HAP-1 (cell line): ENCODE measurements at regions not wholly inside any gene's neighbourhood (a gene's known extent, or its start where the extent isn't known, plus 50 kb on each side); places are given as distances from the start of the nearest gene placed in this dataset.

Experiments used
- DNase-seq, 2 experiments: peaks; one replicate each; pipeline ENCODE4 v3.0.0-alpha.2; 2016 to 2020; ENCODE audit warnings: low spot score in 2 of 2
- H3K27me3 ChIP-seq: fragments of 250-450 bp; sonication (Bioruptor Pico); 2 replicates; pipeline ENCODE4 v1.5.1; 2020; ENCODE audit warnings: low read depth, mild to moderate bottlenecking, moderate library complexity
- H3K36me3 ChIP-seq: fragments of 250-450 bp; sonication (Bioruptor Pico); replicated peaks from 2 replicates; pipeline ENCODE4 v1.5.1; 2020; ENCODE audit warnings: mild to moderate bottlenecking
- H3K4me1 ChIP-seq: fragments of 250-450 bp; sonication (Bioruptor Pico); 2 replicates; pipeline ENCODE4 v1.5.1; 2020; ENCODE audit warnings: mild to moderate bottlenecking
- H3K4me3 ChIP-seq: fragments of 250-450 bp; sonication (Bioruptor Pico); 2 replicates; pipeline ENCODE4 v1.5.1; 2020; ENCODE audit warnings: mild to moderate bottlenecking, moderate library complexity
- H3K9me3 ChIP-seq: fragments of 250-450 bp; sonication (Bioruptor Pico); 2 replicates; pipeline ENCODE4 v1.5.1; 2020; ENCODE audit warnings: mild to moderate bottlenecking, moderate library complexity
- in situ Hi-C: fragments of 300-500 bp; cut with MboI; formaldehyde crosslinking; loops from 3 replicates; pipeline ENCODE4 v1.14.3; 2020; ENCODE audit warnings: low sequenced_read_pairs, inconsistent platforms, mixed read lengths

DNA sequence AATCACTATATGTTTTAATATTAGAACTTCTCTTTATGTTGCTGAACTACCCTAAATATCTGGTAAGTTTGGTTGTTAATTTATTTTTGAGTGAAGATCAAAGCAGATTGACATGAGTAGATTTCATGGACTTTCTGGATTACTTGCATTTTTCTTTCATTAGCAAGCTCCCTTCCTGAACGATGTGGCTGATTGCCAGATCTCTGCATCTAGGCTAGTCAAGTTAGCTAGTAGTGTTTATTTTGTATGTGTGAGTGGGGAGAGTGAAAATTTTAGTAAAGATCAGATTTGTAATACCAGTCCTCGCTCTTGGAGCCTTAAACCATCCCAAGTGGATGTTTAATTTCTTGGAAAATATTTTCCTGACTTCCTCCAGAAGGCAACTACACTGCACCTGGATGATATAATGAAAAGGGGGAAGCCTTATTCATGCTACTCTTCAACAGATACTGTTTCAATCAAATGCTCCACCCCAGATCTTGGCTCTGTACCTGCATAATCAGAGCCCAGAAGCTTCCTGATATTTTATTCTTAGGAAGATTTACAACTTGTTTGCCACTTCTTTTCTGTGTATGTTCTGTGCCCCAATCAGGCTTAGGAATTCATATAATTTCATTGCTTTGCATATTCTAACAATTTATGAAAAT lies 143.2 kb upstream of the GRIA4 start:
- H3K9me3 ChIP-seq: no peaks in the 10 kb centered on the region

DNA sequence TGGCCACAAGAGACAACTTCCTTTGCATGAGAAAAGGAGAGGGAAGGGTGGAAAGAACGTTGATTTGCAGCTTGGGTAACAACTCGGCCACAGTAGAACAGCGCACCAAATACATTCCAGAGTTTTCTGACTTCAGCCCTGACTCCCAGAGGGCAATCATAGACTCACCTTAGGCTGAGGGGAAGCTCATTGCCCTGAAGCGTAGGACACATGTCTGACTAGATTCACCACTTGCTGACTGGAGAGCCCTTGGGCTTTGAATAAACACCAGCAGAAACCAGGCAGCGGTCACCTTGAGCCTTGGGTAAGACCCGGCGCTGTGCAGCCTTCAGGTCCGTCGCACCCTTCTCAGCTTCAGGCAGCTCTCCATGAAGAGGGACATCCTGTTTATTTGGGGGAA lies 151.8 kb upstream of the GRIA4 start:
- H3K9me3 ChIP-seq: no peaks in the 10 kb centered on the region
- H3K4me1 ChIP-seq: no peaks in the 10 kb centered on the region
- no peaks in the 10 kb centered on the region for H3K27me3 ChIP-seq
- in situ Hi-C loops: no loop called here
- H3K4me3 ChIP-seq: no peak overlapping the region
- DNase-seq: no peak
- H3K36me3 ChIP-seq: no peaks in the 10 kb centered on the region

More for the DNA sequence above, 143.2 kb upstream of the GRIA4 start:
- DNase-seq: no peak
- Histone ChIP-seq H3K4me3 (no peak overlapping the region), H3K27me3 (no peaks in the 10 kb centered on the region), H3K4me1 (no peaks in the 10 kb centered on the region), H3K36me3 (no peaks in the 10 kb centered on the region)
- in situ Hi-C loops: no loop called here

DNA sequence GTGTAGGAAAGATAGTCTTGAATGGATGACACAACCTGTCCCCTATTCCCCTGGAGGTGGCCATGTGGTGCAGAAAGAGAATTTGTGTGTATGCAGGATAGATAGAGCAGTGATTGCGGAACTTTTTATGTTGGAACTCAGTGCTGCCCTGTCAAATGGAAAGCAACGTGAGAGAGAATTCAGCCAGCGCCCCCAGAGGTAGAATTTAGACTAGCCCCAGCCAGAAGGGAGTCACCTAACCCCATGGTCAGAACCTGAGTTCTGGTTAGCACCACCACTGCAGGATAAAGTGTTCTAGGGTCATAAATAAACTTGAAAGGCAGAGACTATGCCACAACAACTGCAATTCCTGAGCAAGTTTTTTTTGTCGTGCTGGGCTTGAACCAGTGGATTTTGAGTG lies 152.9 kb upstream of the GRIA4 start:
- Histone ChIP-seq H3K9me3 (no peaks in the 10 kb centered on the region), H3K4me1 (no peaks in the 10 kb centered on the region), H3K27me3 (no peaks in the 10 kb centered on the region), H3K4me3 (no peak overlapping the region), H3K36me3 (no peaks in the 10 kb centered on the region)
- DNase-seq: peak in 1 of 2 experiments; percentile 10
- in situ Hi-C loops: no loop called here

DNA sequence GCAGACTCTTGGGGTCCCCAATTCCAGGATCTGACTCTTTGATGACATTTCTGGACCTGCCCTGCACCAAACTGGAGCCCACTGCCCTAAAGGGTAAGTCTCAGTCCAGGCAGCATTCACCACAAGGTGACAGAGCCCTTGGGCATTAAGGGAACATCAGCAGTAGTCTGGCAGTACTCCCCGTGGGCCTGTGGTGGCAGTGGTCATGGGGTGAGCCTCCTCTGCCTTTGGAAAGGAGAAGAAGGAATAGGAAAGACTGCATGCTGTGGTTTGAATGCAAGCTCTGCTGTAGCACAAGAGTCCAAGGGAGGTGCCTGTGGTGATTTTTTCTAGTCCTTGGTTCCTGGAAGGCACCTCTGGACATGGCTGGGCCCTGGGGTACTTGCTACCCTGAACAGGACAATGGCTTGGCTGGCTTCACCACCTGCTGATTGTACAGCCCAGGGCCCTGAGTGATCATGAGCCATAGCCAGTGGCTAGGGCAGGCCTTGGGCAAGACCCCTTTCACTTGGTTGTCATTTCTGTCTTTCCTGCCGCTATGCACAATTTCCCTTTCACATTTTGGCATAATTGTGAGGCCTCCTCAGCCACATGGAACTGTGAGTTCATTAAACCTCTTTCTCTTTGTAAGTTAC lies 160.7 kb upstream of the GRIA4 start:
- DNase-seq: no peak

DNA sequence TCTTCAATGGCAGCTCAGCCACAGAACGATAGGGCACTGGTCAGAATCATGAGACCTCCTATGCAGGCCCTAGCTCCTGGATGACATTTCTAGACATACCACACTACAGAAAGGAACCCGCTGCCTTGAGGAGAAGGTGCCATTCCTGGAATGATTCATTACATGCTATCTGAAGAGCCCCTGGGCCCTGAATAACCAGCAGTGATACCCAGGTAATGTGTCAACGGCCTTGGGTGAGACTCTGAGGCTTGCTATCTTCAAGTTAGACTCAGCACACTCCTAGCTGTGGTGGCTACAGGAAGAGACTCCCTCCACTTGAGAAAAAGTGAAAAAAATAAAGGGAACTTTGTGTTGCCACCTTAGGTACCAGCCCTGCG lies 161.2 kb upstream of the GRIA4 start:
- no peak for DNase-seq
- H3K36me3 ChIP-seq: no peaks in the 10 kb centered on the region
- H3K27me3 ChIP-seq: no peaks in the 10 kb centered on the region
- H3K4me3 ChIP-seq: no peak overlapping the region
- in situ Hi-C loops: no loop called here
- no peaks in the 10 kb centered on the region for H3K9me3 ChIP-seq
- H3K4me1 ChIP-seq: no peaks in the 10 kb centered on the region

More for the DNA sequence above, 160.7 kb upstream of the GRIA4 start:
- no peaks in the 10 kb centered on the region for H3K9me3 ChIP-seq
- no peaks in the 10 kb centered on the region for H3K36me3 ChIP-seq
- in situ Hi-C loops: no loop called here
- H3K27me3 ChIP-seq: no peaks in the 10 kb centered on the region
- no peaks in the 10 kb centered on the region for H3K4me1 ChIP-seq
- no peak overlapping the region for H3K4me3 ChIP-seq

DNA sequence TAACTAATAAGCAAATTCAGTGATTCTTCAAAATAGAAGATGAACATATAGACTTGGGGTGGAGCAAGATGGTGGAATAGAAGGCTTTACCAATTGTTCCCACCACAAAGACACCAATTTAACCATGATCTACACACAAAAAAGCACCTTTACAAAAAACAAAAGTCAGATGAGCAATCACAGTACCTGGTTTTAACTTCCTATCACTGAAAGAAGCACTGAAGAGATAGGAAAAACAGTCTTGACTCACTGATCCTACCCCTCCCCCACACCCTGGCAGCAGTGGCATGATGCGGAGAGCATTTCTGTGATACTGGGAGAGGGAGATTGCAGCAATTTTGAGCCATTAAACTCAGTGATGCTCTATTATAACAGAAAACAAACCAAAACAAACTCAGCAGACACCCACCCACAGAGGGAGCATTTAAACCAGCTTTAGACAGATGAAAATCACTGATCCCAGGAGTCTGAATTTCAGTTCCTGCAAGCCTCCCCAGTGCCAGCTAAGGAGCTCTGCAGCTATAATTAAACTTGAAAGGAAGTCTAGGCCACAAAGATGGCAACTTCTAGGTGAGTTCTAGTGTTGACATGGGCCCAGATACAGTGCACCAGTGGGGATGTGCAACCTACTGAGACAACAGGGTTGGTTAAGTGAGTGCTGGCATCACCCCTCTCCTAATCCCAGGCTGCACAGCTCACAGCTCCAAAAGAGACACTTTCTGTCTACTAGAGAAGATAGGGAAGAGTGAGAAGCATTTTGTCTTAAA lies 161.8 kb upstream of the GRIA4 start:
- no peaks in the 10 kb centered on the region for H3K36me3 ChIP-seq
- H3K4me1 ChIP-seq: no peaks in the 10 kb centered on the region
- DNase-seq: no peak
- no peaks in the 10 kb centered on the region for H3K27me3 ChIP-seq
- no peak overlapping the region for H3K4me3 ChIP-seq
- no peaks in the 10 kb centered on the region for H3K9me3 ChIP-seq
- in situ Hi-C loops: no loop called here

DNA sequence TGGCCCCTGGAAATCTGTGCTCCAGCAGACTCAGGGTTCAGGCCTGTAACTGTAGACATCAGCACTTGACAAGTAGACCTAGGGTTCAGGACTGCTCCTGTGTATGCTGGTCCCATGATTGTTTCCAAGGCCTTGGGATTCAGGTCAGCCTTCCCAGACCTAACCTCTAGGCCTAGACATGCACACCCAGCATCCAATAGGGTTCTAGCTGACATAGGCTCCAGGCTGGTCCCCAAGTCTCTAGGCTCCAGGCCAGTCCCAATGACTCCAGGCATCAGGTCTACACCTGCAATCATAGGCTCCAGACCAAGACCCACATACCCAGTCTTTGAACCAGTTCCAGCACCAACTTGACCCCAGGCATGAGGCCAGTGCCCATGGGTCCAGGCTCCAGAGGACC lies 166.2 kb upstream of the GRIA4 start:
- no peak for DNase-seq
- H3K4me1 ChIP-seq: no peaks in the 10 kb centered on the region
- H3K4me3 ChIP-seq: no peak overlapping the region
- no peaks in the 10 kb centered on the region for H3K27me3 ChIP-seq
- in situ Hi-C loops: no loop called here
- no peaks in the 10 kb centered on the region for H3K9me3 ChIP-seq
- H3K36me3 ChIP-seq: no peaks in the 10 kb centered on the region

DNA sequence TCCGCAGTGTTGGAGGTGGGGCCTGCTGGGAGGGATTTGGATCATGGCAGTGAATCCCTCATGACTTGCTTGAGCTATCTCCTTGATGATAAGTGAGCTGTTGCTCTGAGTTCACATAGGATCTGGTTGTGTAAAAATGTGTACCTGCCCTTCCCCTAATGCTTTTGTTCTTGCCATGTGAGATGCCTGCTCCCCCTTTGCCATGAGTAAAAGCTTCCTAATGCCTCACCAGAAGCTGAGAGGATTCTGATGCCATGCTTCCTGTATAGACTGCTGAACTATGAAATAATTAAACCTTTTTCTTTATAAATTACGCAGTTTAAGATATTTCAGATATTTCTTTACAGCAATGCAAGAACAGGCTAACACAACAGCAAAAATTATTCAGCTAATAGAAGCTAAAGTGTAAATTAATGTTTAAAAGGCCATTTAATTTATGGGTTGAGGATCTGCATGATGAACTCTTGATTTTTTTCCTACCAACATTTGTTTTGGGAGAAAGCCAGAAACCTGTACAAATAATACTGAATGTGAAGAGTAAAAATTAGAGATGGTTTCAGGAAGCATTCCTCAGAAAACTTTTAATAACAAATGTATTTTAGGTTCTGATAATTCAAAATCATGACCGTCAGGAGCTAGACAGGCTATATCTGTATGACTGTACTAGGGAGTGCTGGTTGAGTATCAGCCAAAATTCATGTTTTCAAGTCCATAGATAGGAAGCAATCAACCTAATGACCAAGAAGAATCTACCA lies 177.5 kb upstream of the GRIA4 start:
- no peaks in the 10 kb centered on the region for H3K27me3 ChIP-seq
- no peaks in the 10 kb centered on the region for H3K9me3 ChIP-seq
- no peak overlapping the region for H3K4me3 ChIP-seq
- DNase-seq: no peak
- H3K36me3 ChIP-seq: no peaks in the 10 kb centered on the region
- H3K4me1 ChIP-seq: no peaks in the 10 kb centered on the region
- in situ Hi-C loops: no loop called here

DNA sequence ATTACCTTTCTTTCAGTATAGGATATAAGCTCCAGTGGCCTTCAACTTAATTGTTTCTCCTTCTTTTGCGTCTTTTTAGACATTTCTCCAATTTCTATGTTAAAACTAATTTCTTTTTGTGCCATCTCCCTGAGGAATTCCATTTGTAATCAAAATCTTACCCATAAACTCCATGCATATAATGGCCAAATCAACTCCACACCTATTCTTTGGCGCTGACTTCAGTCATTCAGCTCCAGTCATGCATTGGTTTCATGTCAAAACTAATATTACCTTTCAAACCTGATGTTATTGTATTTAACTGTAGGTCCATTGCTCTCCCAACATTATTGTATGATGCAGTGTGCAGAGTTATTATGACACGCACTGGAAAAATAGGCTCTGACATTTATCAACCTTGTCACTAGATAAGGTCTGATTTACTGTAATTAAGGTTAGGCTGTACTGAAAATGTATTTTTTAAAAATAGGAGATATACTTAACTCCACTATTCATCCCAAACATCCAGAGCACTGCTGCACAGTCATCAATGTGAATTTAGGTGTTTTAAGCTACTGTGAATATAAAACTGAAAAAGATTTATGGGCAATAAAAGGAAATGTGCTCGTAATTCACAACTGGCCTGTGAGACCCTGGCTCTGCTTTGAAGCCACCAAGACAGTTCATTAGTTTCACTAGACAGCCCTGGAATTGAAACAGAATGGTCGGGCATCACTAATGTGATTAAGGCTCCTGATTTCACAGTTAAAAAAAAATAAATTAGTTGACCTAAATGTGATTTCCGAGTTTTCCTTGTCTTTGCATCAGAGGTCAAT lies 180.6 kb upstream of the GRIA4 start:
- Histone ChIP-seq H3K27me3 (no peaks in the 10 kb centered on the region), H3K36me3 (no peaks in the 10 kb centered on the region), H3K9me3 (no peaks in the 10 kb centered on the region), H3K4me3 (no peak overlapping the region), H3K4me1 (no peaks in the 10 kb centered on the region)
- no peak for DNase-seq
- in situ Hi-C loops: no loop called here

DNA sequence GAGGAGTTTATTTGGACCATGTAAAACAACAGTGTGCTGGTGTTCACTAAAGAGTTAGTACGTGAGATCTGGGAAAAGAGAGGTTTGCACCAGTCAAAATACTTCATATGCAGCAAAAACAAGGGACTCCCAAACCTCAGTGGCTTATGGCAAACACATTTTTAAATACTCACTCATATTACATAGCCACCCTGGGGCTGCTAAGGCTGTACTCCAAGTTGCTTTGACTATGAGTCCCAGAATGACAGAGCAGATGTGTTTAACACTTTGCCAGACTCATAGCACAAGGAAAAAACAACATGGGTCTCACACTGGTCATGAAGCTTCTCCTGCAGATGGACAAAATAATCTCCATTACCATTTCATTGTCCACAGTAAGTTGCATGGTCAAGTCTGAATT lies 202.8 kb upstream of the GRIA4 start:
- no peaks in the 10 kb centered on the region for H3K36me3 ChIP-seq
- in situ Hi-C loops: no loop called here
- H3K4me1 ChIP-seq: no peaks in the 10 kb centered on the region
- H3K9me3 ChIP-seq: no peaks in the 10 kb centered on the region
- H3K27me3 ChIP-seq: no peaks in the 10 kb centered on the region
- no peak overlapping the region for H3K4me3 ChIP-seq
- no peak for DNase-seq

DNA sequence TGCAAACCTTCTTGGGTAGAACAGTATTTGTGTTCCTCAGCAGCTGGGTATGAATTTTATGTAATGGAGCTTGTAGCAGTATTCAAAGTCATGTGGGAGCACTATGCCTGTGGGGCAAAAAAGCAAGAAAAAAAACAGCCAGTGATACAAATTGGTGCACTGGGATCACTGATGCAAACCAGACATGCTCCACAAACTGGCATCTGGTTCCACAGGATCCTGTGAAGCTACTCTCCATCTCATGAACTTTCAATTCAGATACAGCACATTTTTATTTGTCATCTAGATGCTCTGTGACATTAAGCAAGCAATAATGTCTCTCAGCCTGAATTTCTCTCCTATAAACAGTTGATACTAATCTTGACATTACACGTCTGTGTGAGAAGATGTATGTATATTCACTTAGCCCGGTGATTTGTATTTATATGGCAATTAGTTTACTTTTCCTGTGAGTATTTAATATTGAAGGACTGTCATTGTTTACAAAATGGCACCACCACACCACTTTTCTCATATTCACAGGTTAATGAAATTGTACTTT lies 208.5 kb upstream of the GRIA4 start:
- Histone ChIP-seq H3K4me3 (no peak overlapping the region), H3K27me3 (no peaks in the 10 kb centered on the region), H3K36me3 (no peaks in the 10 kb centered on the region), H3K9me3 (no peaks in the 10 kb centered on the region), H3K4me1 (no peaks in the 10 kb centered on the region)
- in situ Hi-C loops: no loop called here
- no peak for DNase-seq

DNA sequence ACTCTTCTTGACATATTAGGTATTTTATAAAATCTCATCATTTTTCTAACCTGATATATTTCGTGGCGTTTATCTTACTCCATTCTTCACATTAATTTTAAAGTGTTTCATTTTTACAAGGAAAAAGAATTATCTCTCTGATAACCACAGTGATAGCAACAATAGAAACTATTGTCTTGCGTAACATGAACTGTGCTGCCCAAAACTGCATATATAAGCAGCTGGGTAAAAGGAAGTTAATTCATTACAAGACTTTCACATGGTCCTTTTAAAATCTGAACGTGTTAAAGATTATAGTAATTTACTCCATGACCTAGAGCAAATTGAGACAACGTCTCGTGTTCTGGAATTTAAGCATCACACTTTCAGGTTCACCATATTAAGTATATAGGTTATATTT lies 210.4 kb upstream of the GRIA4 start:
- Histone ChIP-seq H3K27me3 (no peaks in the 10 kb centered on the region), H3K36me3 (no peaks in the 10 kb centered on the region), H3K4me3 (no peak overlapping the region), H3K9me3 (no peaks in the 10 kb centered on the region), H3K4me1 (no peaks in the 10 kb centered on the region)
- no peak for DNase-seq
- in situ Hi-C loops: no loop called here

DNA sequence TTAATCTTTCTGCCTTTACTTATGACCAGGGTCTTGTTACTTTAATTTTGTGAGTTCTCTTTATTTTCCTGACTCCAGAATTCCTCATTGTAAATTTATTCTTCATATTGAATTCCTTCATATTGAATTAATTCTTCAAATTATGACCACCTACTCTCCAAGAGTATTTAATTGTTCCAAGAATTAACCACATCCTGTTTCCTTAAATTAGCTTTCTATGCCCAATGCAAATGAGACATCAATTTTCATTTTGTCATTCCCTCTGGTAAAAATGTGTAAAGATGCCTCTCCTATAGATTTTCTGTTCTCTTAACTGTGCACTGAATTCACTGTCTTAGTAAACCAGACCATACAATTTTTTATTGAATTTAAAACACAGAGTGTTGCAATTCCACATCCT lies 211.2 kb upstream of the GRIA4 start:
- Histone ChIP-seq H3K4me1 (no peaks in the 10 kb centered on the region), H3K4me3 (no peak overlapping the region), H3K27me3 (no peaks in the 10 kb centered on the region), H3K36me3 (no peaks in the 10 kb centered on the region), H3K9me3 (no peaks in the 10 kb centered on the region)
- in situ Hi-C loops: no loop called here
- no peak for DNase-seq
